HUES48 (cell line): ENCODE measurements at regions not wholly inside any gene's neighbourhood (a gene's known extent, or its start where the extent isn't known, plus 50 kb on each side); places are given as distances from the start of the nearest gene placed in this dataset.

Source experiments
- H3K27ac ChIP-seq: one replicate; pipeline ENCODE4 v1.7.0; 2013; ENCODE audit warnings: low read depth, low read length, inconsistent platforms
- H3K27me3 ChIP-seq: 2 replicates; pipeline ENCODE4 v1.6.1; 2013; ENCODE audit warnings: mild to moderate bottlenecking, low read length; ENCODE audit not compliant: control insufficient read depth, insufficient read depth
- H3K36me3 ChIP-seq: 2 replicates; pipeline ENCODE4 v1.6.1; 2013; ENCODE audit warnings: low read length; ENCODE audit not compliant: control insufficient read depth, insufficient read depth
- H3K4me1 ChIP-seq: 2 replicates; pipeline ENCODE4 v1.6.1; 2013; ENCODE audit warnings: mild to moderate bottlenecking, low read length; ENCODE audit not compliant: control insufficient read depth, insufficient read depth
- H3K4me3 ChIP-seq: 2 replicates; pipeline ENCODE4 v1.5.1; 2013; ENCODE audit warnings: mild to moderate bottlenecking, low read depth, low read length
- H3K9ac ChIP-seq: 2 replicates; pipeline ENCODE4 v1.6.1; 2013; ENCODE audit warnings: mild to moderate bottlenecking, low read depth, low read length, moderate library complexity
- H3K9me3 ChIP-seq: 2 replicates; pipeline ENCODE4 v1.6.1; 2013; ENCODE audit warnings: low read length; ENCODE audit not compliant: control insufficient read depth, insufficient read depth

GRCh38 chr2:157168501-157168900 lies 89.0 kb upstream of the GALNT5 start:
- Histone ChIP-seq H3K36me3 (no peaks in the 10 kb centered on the region), H3K9me3 (peaks cover 9% of the 10 kb centered on the region; the same call in 1 of the 2 replicates), H3K4me3 (no peak overlapping the region), H3K4me1 (no peaks in the 10 kb centered on the region), H3K9ac (no peak overlapping the region), H3K27me3 (no peaks in the 10 kb centered on the region), H3K27ac (no peak overlapping the region)

GRCh38 chr2:157169889-157170288 lies 87.6 kb upstream of the GALNT5 start:
- H3K9ac ChIP-seq, result no peak overlapping the region
- no peaks in the 10 kb centered on the region for H3K4me1 ChIP-seq
- no peaks in the 10 kb centered on the region for H3K36me3 ChIP-seq
- peaks cover 7% of the 10 kb centered on the region; the same call in 1 of the 2 replicates for H3K9me3 ChIP-seq
- H3K4me3 ChIP-seq, result no peak overlapping the region
- H3K27me3 ChIP-seq, result no peaks in the 10 kb centered on the region
- no peak overlapping the region for H3K27ac ChIP-seq

- Histone ChIP-seq H3K9me3 (peaks cover 4% of the 10 kb centered on the region; the same call in 1 of the 2 replicates), H3K4me3 (no peak overlapping the region), H3K27ac (no peak overlapping the region), H3K36me3 (no peaks in the 10 kb centered on the region), H3K9ac (no peak overlapping the region), H3K4me1 (no peaks in the 10 kb centered on the region), H3K27me3 (no peaks in the 10 kb centered on the region)
These were observed 87.2 kb upstream of the GALNT5 start for GRCh38 chr2:157170299-157170698.

- H3K9me3 ChIP-seq, result no peaks in the 10 kb centered on the region
- H3K27me3 ChIP-seq, result no peaks in the 10 kb centered on the region
- no peak overlapping the region for H3K27ac ChIP-seq
- no peaks in the 10 kb centered on the region for H3K36me3 ChIP-seq
- H3K4me3 ChIP-seq, result no peak overlapping the region
- H3K4me1 ChIP-seq, result no peaks in the 10 kb centered on the region
- H3K9ac ChIP-seq, result no peak overlapping the region
These were observed 85.3 kb upstream of the GALNT5 start for GRCh38 chr2:157172239-157172638.

GRCh38 chr2:157172866-157173578 lies 84.5 kb upstream of the GALNT5 start:
- Histone ChIP-seq H3K27me3 (no peaks in the 10 kb centered on the region), H3K9ac (no peak overlapping the region), H3K4me3 (no peak overlapping the region), H3K9me3 (no peaks in the 10 kb centered on the region), H3K27ac (no peak overlapping the region), H3K36me3 (no peaks in the 10 kb centered on the region), H3K4me1 (no peaks in the 10 kb centered on the region)

- Histone ChIP-seq H3K36me3 (no peaks in the 10 kb centered on the region), H3K4me3 (no peak overlapping the region), H3K27ac (no peak overlapping the region), H3K9ac (no peak overlapping the region), H3K4me1 (no peaks in the 10 kb centered on the region), H3K9me3 (no peaks in the 10 kb centered on the region), H3K27me3 (no peaks in the 10 kb centered on the region)
These were observed 83.7 kb upstream of the GALNT5 start for GRCh38 chr2:157173740-157174184.

GRCh38 chr2:157174321-157174720 lies 83.2 kb upstream of the GALNT5 start:
- H3K4me1 ChIP-seq, result no peaks in the 10 kb centered on the region
- H3K36me3 ChIP-seq, result no peaks in the 10 kb centered on the region
- no peaks in the 10 kb centered on the region for H3K9me3 ChIP-seq
- no peak overlapping the region for H3K27ac ChIP-seq
- H3K9ac ChIP-seq, result no peak overlapping the region
- no peaks in the 10 kb centered on the region for H3K27me3 ChIP-seq
- no peak overlapping the region for H3K4me3 ChIP-seq

- no peaks in the 10 kb centered on the region for H3K9me3 ChIP-seq
- H3K4me1 ChIP-seq, result no peaks in the 10 kb centered on the region
- H3K27ac ChIP-seq, result no peak overlapping the region
- no peak overlapping the region for H3K4me3 ChIP-seq
- H3K36me3 ChIP-seq, result no peaks in the 10 kb centered on the region
- H3K27me3 ChIP-seq, result no peaks in the 10 kb centered on the region
- no peak overlapping the region for H3K9ac ChIP-seq
These were observed 80.9 kb upstream of the GALNT5 start for GRCh38 chr2:157176602-157177001.

GRCh38 chr2:157178874-157179273 lies 78.6 kb upstream of the GALNT5 start:
- H3K4me3 ChIP-seq, result no peak overlapping the region
- H3K27ac ChIP-seq, result no peak overlapping the region
- H3K4me1 ChIP-seq, result no peaks in the 10 kb centered on the region
- H3K27me3 ChIP-seq, result no peaks in the 10 kb centered on the region
- no peaks in the 10 kb centered on the region for H3K9me3 ChIP-seq
- no peak overlapping the region for H3K9ac ChIP-seq
- no peaks in the 10 kb centered on the region for H3K36me3 ChIP-seq

GRCh38 chr2:157179324-157180105 lies 78.0 kb upstream of the GALNT5 start:
- no peaks in the 10 kb centered on the region for H3K27me3 ChIP-seq
- H3K27ac ChIP-seq, result no peak overlapping the region

GRCh38 chr2:157180359-157180758 lies 77.1 kb upstream of the GALNT5 start:
- Histone ChIP-seq H3K9ac (no peak overlapping the region), H3K4me3 (no peak overlapping the region), H3K27ac (no peak overlapping the region), H3K27me3 (no peaks in the 10 kb centered on the region), H3K36me3 (no peaks in the 10 kb centered on the region), H3K9me3 (no peaks in the 10 kb centered on the region), H3K4me1 (no peaks in the 10 kb centered on the region)

More at GRCh38 chr2:157179324-157180105, 78.0 kb upstream of the GALNT5 start:
- Histone ChIP-seq H3K4me3 (no peak overlapping the region), H3K9me3 (no peaks in the 10 kb centered on the region), H3K4me1 (no peaks in the 10 kb centered on the region), H3K36me3 (no peaks in the 10 kb centered on the region), H3K9ac (no peak overlapping the region)
